Lower leg skin (tissue), 3 donors: ENCODE measurements at regions not wholly inside any gene's neighbourhood (a gene's known extent, or its start where the extent isn't known, plus 50 kb on each side); places are given as distances from the start of the nearest gene placed in this dataset.
A peak's percentile ranks its signal among the peaks of the same experiment; 100 is the strongest.

Experiments
- CTCF ChIP-seq, 3 donors: fragments of 450-650 bp; IDR thresholded peaks; one replicate each; pipeline ENCODE4 v1.5.1; 2016; ENCODE audit warnings: antibody characterized with exemption in 3 of 3, mild to moderate bottlenecking in 3 of 3, moderate library complexity in 2 of 3
- POLR2A ChIP-seq, 2 donors: fragments of 450-650 bp; IDR thresholded peaks; one replicate each; pipeline ENCODE4 v1.6.1; 2016 to 2017; ENCODE audit warnings: antibody characterized with exemption in 2 of 2, mild to moderate bottlenecking in 1 of 2, moderate library complexity in 1 of 2

- TF ChIP-seq POLR2A (IDR thresholded peaks at IDR 0.05) = no peak
- TF ChIP-seq CTCF (IDR thresholded peaks at IDR 0.05) = peak in 1 of 3 donors; percentile 53
Measured at GRCh38 chr12:92570056-92570753, 132.6 kb upstream of the PLEKHG7 start.
